ENCODE measurements at regions not wholly inside any gene's neighbourhood (a gene's known extent, or its start where the extent isn't known, plus 50 kb on each side); places are given as distances from the start of the nearest gene placed in this dataset.

DNA sequence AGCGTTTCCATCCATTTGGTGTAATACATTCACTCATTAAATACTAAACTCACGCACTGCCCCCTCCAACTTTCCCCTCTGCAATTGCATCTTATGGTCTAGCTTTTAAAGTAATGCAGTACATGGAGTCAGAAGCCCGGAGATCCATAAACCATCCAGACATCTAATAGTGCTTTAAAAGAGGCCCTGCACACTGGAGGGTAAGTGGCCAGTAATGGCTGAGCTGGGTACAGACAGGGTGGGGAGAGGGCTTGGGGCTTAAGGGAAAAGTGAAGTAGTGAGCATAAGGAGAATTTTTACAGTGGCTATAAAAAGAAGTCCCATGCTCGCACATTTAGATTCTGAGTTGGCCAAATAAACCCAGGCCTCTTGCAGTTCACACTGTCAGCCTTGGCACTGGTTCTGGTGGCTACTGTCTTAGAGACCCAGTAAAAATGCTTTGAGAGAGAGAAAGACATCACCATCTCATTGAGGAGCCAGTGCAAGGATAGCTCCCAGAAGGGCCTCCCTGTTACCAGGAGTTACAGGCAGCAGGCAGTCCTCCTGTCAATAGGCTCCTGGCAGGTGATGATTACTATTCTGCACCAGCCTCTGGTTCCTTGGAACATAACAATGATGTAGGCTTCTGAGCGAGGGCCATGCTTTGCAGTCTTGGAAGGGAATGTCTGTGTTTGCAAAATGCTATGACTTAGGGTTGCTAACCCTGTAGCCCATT is 112.6 kb upstream of the NEO1 start:
- Histone ChIP-seq H3K36me3 (replicated peaks in 1 of 2; ENCODE audit: control insufficient read depth in 1 of 2, insufficient read depth in 2 of 2, low read length in 2 of 2) (no peaks in the 10 kb centered on the region), H4K20me1 (ENCODE audit: insufficient read depth, low read length) (no peaks in the 10 kb centered on the region), H3K4me2 (replicated peaks; ENCODE audit: extremely low read depth, low read length, poor library complexity, severe bottlenecking) (no peak overlapping the region), H3K9ac (ENCODE audit: insufficient read depth, low read length, poor library complexity, severe bottlenecking) (no peak overlapping the region), H3K9me3 (replicated peaks in 1 of 2; ENCODE audit: control insufficient read depth in 1 of 2, insufficient read depth in 1 of 2, low read length in 2 of 2) (no peaks in the 10 kb centered on the region), H3K4me3 (replicated peaks in 1 of 3; ENCODE audit: low read depth in 2 of 3, low read length in 3 of 3) (no peak overlapping the region), H3K79me2 (ENCODE audit: insufficient read depth, low read length) (no peaks in the 10 kb centered on the region), H3K27ac (ENCODE audit: low read depth in 1 of 2, low read length in 2 of 2) (no peak overlapping the region), H2AFZ (ENCODE audit: insufficient read depth, low read depth, low read length, poor library complexity, severe bottlenecking) (no peak overlapping the region), H3K27me3 (ENCODE audit: control insufficient read depth in 2 of 2, insufficient read depth in 2 of 2, low read length in 2 of 2) (no peaks in the 10 kb centered on the region), H3K4me1 (ENCODE audit: control insufficient read depth in 1 of 2, insufficient read depth in 2 of 2, low read length in 2 of 2) (no peaks in the 10 kb centered on the region)
- no peak for DNase-seq
- Mint-ChIP-seq H3K4me3 (no peak overlapping the region), H3K27me3 (ENCODE audit: low read depth in 3 of 3) (peaks cover 0 to 10% (median 8%) of the 10 kb centered on the region in 3 donors), H3K36me3 (no peaks in the 10 kb centered on the region), H3K9me3 (peaks cover 0 to 3% (median under 1%) of the 10 kb centered on the region in 7 donors), H3K27ac (no peak overlapping the region), H3K4me1 (no peaks in the 10 kb centered on the region)
- TF ChIP-seq, protein P1, sequence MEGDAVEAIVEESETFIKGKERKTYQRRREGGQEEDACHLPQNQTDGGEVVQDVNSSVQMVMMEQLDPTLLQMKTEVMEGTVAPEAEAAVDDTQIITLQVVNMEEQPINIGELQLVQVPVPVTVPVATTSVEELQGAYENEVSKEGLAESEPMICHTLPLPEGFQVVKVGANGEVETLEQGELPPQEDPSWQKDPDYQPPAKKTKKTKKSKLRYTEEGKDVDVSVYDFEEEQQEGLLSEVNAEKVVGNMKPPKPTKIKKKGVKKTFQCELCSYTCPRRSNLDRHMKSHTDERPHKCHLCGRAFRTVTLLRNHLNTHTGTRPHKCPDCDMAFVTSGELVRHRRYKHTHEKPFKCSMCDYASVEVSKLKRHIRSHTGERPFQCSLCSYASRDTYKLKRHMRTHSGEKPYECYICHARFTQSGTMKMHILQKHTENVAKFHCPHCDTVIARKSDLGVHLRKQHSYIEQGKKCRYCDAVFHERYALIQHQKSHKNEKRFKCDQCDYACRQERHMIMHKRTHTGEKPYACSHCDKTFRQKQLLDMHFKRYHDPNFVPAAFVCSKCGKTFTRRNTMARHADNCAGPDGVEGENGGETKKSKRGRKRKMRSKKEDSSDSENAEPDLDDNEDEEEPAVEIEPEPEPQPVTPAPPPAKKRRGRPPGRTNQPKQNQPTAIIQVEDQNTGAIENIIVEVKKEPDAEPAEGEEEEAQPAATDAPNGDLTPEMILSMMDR (IDR thresholded peaks at IDR 0.05), result no peak
- 84% methylated on average over 2 of the region's 5 CpGs for WGBS (ENCODE audit: insufficient coverage)
- intact Hi-C loops (cut with micrococcal nuclease), result no loop called here

DNA sequence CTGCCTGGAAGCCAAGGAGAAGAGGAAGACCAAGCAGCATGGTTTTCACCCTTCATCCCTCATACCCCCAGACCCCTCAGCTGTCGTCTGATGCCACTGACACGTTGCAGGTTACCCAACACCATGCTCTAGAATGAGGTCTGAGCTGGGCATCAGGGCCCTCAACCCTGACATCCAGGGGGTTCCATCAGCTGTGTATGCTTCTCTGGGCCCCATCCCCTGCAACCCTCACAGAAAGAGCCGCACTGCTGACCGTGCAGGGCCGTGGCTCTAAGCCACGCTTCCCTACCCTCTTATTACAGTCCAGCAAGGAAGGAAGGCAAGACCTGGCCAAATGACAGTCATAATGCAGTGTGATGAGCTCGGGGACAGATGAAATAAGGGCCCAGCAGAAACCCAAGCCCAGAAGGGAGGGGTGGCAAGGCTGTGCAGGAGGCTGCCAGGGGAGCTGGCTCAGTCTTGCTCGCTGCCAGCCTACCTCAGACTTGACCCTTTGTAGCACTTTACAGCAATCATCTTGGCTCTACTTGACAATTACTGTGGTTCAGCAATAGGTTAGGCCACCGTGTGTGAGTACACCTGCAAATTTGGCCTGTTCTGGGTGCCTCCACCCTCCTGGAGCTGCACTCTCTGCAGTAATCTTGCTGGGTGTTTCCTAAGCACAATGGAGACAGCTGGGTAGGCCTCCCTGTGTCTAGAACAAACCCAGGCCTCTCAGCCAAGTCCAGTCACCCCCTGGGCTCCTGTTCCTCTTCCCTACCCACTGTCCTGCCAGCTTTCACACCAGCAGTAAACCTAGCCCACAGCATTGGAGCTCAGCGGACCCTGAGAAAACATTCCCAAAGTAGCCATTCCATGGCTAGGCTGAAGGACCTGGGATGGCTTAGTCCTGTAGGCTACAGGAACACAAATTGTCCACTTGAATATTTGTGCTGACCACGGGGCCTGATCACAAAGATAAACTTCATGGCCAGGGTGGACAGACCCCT is 115.3 kb upstream of the NEO1 start:
- H3K36me3 Mint-ChIP-seq, result no peaks in the 10 kb centered on the region
- Histone ChIP-seq H3K9me3 (replicated peaks in 1 of 2; ENCODE audit: control insufficient read depth in 1 of 2, insufficient read depth in 1 of 2, low read length in 2 of 2) (no peaks in the 10 kb centered on the region), H3K27ac (ENCODE audit: low read depth in 1 of 2, low read length in 2 of 2) (no peak overlapping the region), H2AFZ (ENCODE audit: insufficient read depth, low read depth, low read length, poor library complexity, severe bottlenecking) (no peak overlapping the region), H3K9ac (ENCODE audit: insufficient read depth, low read length, poor library complexity, severe bottlenecking) (no peak overlapping the region), H4K20me1 (ENCODE audit: insufficient read depth, low read length) (no peaks in the 10 kb centered on the region), H3K4me3 (replicated peaks in 1 of 3; ENCODE audit: low read depth in 2 of 3, low read length in 3 of 3) (no peak overlapping the region), H3K4me2 (replicated peaks; ENCODE audit: extremely low read depth, low read length, poor library complexity, severe bottlenecking) (no peak overlapping the region), H3K79me2 (ENCODE audit: insufficient read depth, low read length) (no peaks in the 10 kb centered on the region), H3K4me1 (ENCODE audit: control insufficient read depth in 1 of 2, insufficient read depth in 2 of 2, low read length in 2 of 2) (no peaks in the 10 kb centered on the region), H3K36me3 (replicated peaks in 1 of 2; ENCODE audit: control insufficient read depth in 1 of 2, insufficient read depth in 2 of 2, low read length in 2 of 2) (no peaks in the 10 kb centered on the region), H3K27me3 (ENCODE audit: control insufficient read depth in 2 of 2, insufficient read depth in 2 of 2, low read length in 2 of 2) (no peaks in the 10 kb centered on the region)
- intact Hi-C loops (cut with micrococcal nuclease), result no loop called here
- DNase-seq, result no peak
- TF ChIP-seq, protein P1 (IDR thresholded peaks at IDR 0.05), result no peak
- no peak overlapping the region for H3K27ac Mint-ChIP-seq
- WGBS (ENCODE audit: insufficient coverage), result 91% methylated on average over 11 of the region's 11 CpGs
- H3K4me3 Mint-ChIP-seq, result no peak overlapping the region
- peaks cover 0 to 5% (median 0%) of the 10 kb centered on the region in 7 donors for H3K9me3 Mint-ChIP-seq
- peaks cover 8 to 18% (median 9%) of the 10 kb centered on the region in 3 donors for H3K27me3 Mint-ChIP-seq (ENCODE audit: low read depth in 3 of 3)
- H3K4me1 Mint-ChIP-seq, result no peaks in the 10 kb centered on the region
